ENCODE measurements at regions not wholly inside any gene's neighbourhood (a gene's known extent, or its start where the extent isn't known, plus 50 kb on each side); places are given as distances from the start of the nearest gene placed in this dataset.
"Not testable (repeated sequence)": the region's sequence is repeated elsewhere in the genome, so short reads cannot be mapped to it uniquely, and the experiment has no call there.

DNA sequence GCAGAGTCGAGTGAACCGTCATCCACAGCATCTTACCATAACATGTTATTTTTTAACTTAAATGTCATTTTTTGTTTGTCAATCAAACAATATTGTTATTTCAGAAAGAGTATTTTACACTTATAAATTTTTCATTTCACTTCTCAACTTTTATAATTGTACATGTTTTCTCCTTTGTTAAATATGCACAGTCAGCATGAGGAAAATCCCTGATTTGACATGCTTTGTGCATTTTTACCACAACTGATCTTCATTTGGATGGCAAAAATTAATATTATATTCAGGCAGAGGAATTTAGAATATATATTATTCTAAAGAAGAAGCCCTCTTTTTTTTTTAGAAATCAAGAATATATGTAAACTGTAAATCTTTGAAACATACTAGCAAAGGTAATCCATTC lies 958.0 kb upstream of the PCDH7 start:
- H3K4me3 ChIP-seq: no peak overlapping the region
- H3K27me3 ChIP-seq: no peaks in the 10 kb centered on the region
- no peaks in the 10 kb centered on the region for H3K36me3 ChIP-seq
- no peaks in the 10 kb centered on the region for H3K9me3 ChIP-seq (ENCODE audit: low read depth)
- H3K27ac ChIP-seq: no peak overlapping the region
- TF ChIP-seq, protein P1, sequence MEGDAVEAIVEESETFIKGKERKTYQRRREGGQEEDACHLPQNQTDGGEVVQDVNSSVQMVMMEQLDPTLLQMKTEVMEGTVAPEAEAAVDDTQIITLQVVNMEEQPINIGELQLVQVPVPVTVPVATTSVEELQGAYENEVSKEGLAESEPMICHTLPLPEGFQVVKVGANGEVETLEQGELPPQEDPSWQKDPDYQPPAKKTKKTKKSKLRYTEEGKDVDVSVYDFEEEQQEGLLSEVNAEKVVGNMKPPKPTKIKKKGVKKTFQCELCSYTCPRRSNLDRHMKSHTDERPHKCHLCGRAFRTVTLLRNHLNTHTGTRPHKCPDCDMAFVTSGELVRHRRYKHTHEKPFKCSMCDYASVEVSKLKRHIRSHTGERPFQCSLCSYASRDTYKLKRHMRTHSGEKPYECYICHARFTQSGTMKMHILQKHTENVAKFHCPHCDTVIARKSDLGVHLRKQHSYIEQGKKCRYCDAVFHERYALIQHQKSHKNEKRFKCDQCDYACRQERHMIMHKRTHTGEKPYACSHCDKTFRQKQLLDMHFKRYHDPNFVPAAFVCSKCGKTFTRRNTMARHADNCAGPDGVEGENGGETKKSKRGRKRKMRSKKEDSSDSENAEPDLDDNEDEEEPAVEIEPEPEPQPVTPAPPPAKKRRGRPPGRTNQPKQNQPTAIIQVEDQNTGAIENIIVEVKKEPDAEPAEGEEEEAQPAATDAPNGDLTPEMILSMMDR (IDR thresholded peaks at IDR 0.05; ENCODE audit: low read depth, low read length): no peak
- DNase-seq (ENCODE audit: low read depth in 1 of 2, low spot score in 1 of 2): no peak
- H3K4me1 ChIP-seq (ENCODE audit: low read depth): no peaks in the 10 kb centered on the region

GRCh38 chr4:29770627-29771026 lies 949.5 kb upstream of the PCDH7 start:
- Histone ChIP-seq H3K4me1 (ENCODE audit: low read depth) (no peaks in the 10 kb centered on the region), H3K27me3 (no peaks in the 10 kb centered on the region), H3K9me3 (ENCODE audit: low read depth) (no peaks in the 10 kb centered on the region), H3K36me3 (no peaks in the 10 kb centered on the region), H3K27ac (no peak overlapping the region), H3K4me3 (no peak overlapping the region)
- TF ChIP-seq, protein P1 (IDR thresholded peaks at IDR 0.05; ENCODE audit: low read depth, low read length): no peak
- DNase-seq (ENCODE audit: low read depth in 1 of 2, low spot score in 1 of 2): no peak

GRCh38 chr4:29788123-29788522 lies 932.0 kb upstream of the PCDH7 start:
- DNase-seq (ENCODE audit: low read depth in 1 of 2, low spot score in 1 of 2); H3K27me3 ChIP-seq; H3K4me1 ChIP-seq (ENCODE audit: low read depth); H3K9me3 ChIP-seq (ENCODE audit: low read depth); H3K36me3 ChIP-seq; H3K4me3 ChIP-seq; H3K27ac ChIP-seq: not testable (repeated sequence)

DNA sequence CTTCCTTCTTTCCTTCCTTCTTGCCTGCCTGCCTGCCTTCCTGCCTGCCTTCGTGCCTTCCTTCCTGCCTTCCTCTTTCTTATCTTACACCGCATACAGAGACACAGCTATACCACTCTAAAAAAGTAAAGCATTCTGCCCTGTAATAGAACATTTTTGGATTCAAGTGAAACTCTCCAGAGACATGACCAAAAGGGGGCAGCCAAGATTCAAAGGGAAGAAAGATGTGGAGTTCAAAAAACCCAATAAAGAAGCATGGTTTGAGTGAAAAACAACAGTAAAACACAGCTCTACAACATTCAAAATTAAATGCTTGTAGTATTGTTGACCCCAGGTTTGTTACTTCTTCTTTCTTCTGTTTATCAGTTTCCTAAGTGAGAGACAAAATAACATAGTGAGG lies 914.9 kb upstream of the PCDH7 start:
- no peak overlapping the region for H3K4me3 ChIP-seq
- no peak overlapping the region for H3K27ac ChIP-seq
- H3K4me1 ChIP-seq (ENCODE audit: low read depth): no peaks in the 10 kb centered on the region
- no peaks in the 10 kb centered on the region for H3K9me3 ChIP-seq (ENCODE audit: low read depth)
- no peaks in the 10 kb centered on the region for H3K27me3 ChIP-seq
- DNase-seq (ENCODE audit: low read depth in 1 of 2, low spot score in 1 of 2): peak in 1 of 2 donors; percentile 31
- H3K36me3 ChIP-seq: no peaks in the 10 kb centered on the region
- TF ChIP-seq, protein P1 (IDR thresholded peaks at IDR 0.05; ENCODE audit: low read depth, low read length): no peak

GRCh38 chr4:29805916-29806480 lies 914.2 kb upstream of the PCDH7 start:
- H3K27ac ChIP-seq: no peak overlapping the region
- TF ChIP-seq, protein P1 (IDR thresholded peaks at IDR 0.05; ENCODE audit: low read depth, low read length): no peak
- H3K4me1 ChIP-seq (ENCODE audit: low read depth): no peaks in the 10 kb centered on the region
- DNase-seq (ENCODE audit: low read depth in 1 of 2, low spot score in 1 of 2): no peak
- H3K9me3 ChIP-seq (ENCODE audit: low read depth): no peaks in the 10 kb centered on the region
- no peaks in the 10 kb centered on the region for H3K36me3 ChIP-seq
- no peaks in the 10 kb centered on the region for H3K27me3 ChIP-seq
- H3K4me3 ChIP-seq: no peak overlapping the region

GRCh38 chr4:29817961-29818360 lies 902.2 kb upstream of the PCDH7 start:
- Histone ChIP-seq H3K27ac (no peak overlapping the region), H3K36me3 (no peaks in the 10 kb centered on the region), H3K27me3 (no peaks in the 10 kb centered on the region), H3K4me3 (no peak overlapping the region), H3K9me3 (ENCODE audit: low read depth) (no peaks in the 10 kb centered on the region), H3K4me1 (ENCODE audit: low read depth) (no peaks in the 10 kb centered on the region)
- no peak for DNase-seq (ENCODE audit: low read depth in 1 of 2, low spot score in 1 of 2)
- TF ChIP-seq, protein P1 (IDR thresholded peaks at IDR 0.05; ENCODE audit: low read depth, low read length): no peak
